GM12873 (cell line): ENCODE measurements at regions not wholly inside any gene's neighbourhood (a gene's known extent, or its start where the extent isn't known, plus 50 kb on each side); places are given as distances from the start of the nearest gene placed in this dataset.

ENCODE experiments used
- CTCF ChIP-seq: IDR thresholded peaks from 2 replicates; pipeline ENCODE4 v1.5.1; 2012; ENCODE audit warnings: low read depth, mild to moderate bottlenecking, moderate library complexity, low read length, control low read depth; ENCODE audit not compliant: insufficient read depth; ENCODE audit errors: missing control alignments

GRCh38 chr13:89950225-89950624 is 1397.3 kb upstream of the MIR17HG start:
- TF ChIP-seq CTCF = no peak

- TF ChIP-seq CTCF = no peak
Observed at GRCh38 chr13:89951341-89951740, 1396.1 kb upstream of the MIR17HG start.

- TF ChIP-seq CTCF = no peak
Observed at GRCh38 chr13:89953581-89953980, 1393.9 kb upstream of the MIR17HG start.

- TF ChIP-seq CTCF = no peak
Observed at GRCh38 chr13:89955773-89956172, 1391.7 kb upstream of the MIR17HG start.

GRCh38 chr13:89959074-89959473 is 1388.4 kb upstream of the MIR17HG start:
- TF ChIP-seq CTCF = no peak

GRCh38 chr13:89965252-89965651 is 1382.2 kb upstream of the MIR17HG start:
- TF ChIP-seq CTCF = no peak

GRCh38 chr13:89966524-89966923 is 1381.0 kb upstream of the MIR17HG start:
- no peak for TF ChIP-seq CTCF
